Activated CD8-positive, alpha-beta T cell treated with anti-CD3 and anti-CD28 coated beads for 36 hours (primary cell): ENCODE measurements at regions not wholly inside any gene's neighbourhood (a gene's known extent, or its start where the extent isn't known, plus 50 kb on each side); places are given as distances from the start of the nearest gene placed in this dataset.

Experiments
- ATAC-seq: fragments of 200-7000 bp; cut with Tn5 transposase; one replicate; pipeline ENCODE4 v1.10.0; 2021; ENCODE audit warnings: mild to moderate bottlenecking, moderate library complexity
- CTCF ChIA-PET: fragments of 350-600 bp; sonication (Branson Sonifier 250); formaldehyde crosslinking; loops from one replicate; lab custom pipeline; 2021; ENCODE audit warnings: antibody characterized with exemption; lab: Charles Lee
- POLR2A ChIA-PET: fragments of 350-600 bp; sonication (Branson Sonifier 250); formaldehyde crosslinking; loops from one replicate; lab custom pipeline; 2021; ENCODE audit warnings: antibody characterized with exemption; lab: Charles Lee
- DNase-seq: peaks from one replicate; pipeline ENCODE4 v3.0.0-alpha.2; 2020
- H3K27ac Mint-ChIP-seq: one replicate; pipeline ENCODE4 v1.8.0; 2021; ENCODE audit warnings: mild to moderate bottlenecking, mixed read lengths
- H3K27me3 Mint-ChIP-seq: one replicate; pipeline ENCODE4 v1.8.0; 2021; ENCODE audit warnings: mixed read lengths
- H3K36me3 Mint-ChIP-seq: one replicate; pipeline ENCODE4 v1.8.0; 2021; ENCODE audit warnings: low read depth, mixed read lengths
- H3K4me1 Mint-ChIP-seq: one replicate; pipeline ENCODE4 v1.8.0; 2021; ENCODE audit warnings: low read depth, mixed read lengths
- H3K4me3 Mint-ChIP-seq: one replicate; pipeline ENCODE4 v1.8.0; 2021; ENCODE audit warnings: mild to moderate bottlenecking, moderate library complexity, mixed read lengths
- H3K9me3 Mint-ChIP-seq: one replicate; pipeline ENCODE4 v1.8.0; 2021; ENCODE audit warnings: mixed read lengths
- intact Hi-C: fragments of 100-400 bp; cut with micrococcal nuclease; formaldehyde crosslinking; loops from one replicate; pipeline ENCODE4 v1.10.0; 2022
- TF ChIP-seq, protein P1 (sequence below): fragments of 200-600 bp; IDR thresholded peaks from one replicate; pipeline ENCODE4 v1.8.0; 2022; ENCODE audit warnings: antibody characterized with exemption, mild to moderate bottlenecking

GRCh38 chr20:36824142-36824940 is 50.8 kb upstream of the DSN1 start:
- Mint-ChIP-seq H3K27ac (no peak overlapping the region), H3K36me3 (no peaks in the 10 kb centered on the region), H3K9me3 (no peaks in the 10 kb centered on the region), H3K27me3 (no peaks in the 10 kb centered on the region), H3K4me3 (no peak overlapping the region), H3K4me1 (peaks cover 4% of the 10 kb centered on the region)
- CTCF ChIA-PET, result interaction anchor here (1.2 to 2.3 kb wide), 2 partner anchors 12 to 16 kb away, joined by 4 to 15 read pairs; no protein-coding TSS in a partner anchor
- TF ChIP-seq, protein P1, sequence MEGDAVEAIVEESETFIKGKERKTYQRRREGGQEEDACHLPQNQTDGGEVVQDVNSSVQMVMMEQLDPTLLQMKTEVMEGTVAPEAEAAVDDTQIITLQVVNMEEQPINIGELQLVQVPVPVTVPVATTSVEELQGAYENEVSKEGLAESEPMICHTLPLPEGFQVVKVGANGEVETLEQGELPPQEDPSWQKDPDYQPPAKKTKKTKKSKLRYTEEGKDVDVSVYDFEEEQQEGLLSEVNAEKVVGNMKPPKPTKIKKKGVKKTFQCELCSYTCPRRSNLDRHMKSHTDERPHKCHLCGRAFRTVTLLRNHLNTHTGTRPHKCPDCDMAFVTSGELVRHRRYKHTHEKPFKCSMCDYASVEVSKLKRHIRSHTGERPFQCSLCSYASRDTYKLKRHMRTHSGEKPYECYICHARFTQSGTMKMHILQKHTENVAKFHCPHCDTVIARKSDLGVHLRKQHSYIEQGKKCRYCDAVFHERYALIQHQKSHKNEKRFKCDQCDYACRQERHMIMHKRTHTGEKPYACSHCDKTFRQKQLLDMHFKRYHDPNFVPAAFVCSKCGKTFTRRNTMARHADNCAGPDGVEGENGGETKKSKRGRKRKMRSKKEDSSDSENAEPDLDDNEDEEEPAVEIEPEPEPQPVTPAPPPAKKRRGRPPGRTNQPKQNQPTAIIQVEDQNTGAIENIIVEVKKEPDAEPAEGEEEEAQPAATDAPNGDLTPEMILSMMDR, result no peak
- POLR2A ChIA-PET, result no interaction called here
- DNase-seq (no peak), ATAC-seq (no peak)
- intact Hi-C loops, result no loop called here

DNA sequence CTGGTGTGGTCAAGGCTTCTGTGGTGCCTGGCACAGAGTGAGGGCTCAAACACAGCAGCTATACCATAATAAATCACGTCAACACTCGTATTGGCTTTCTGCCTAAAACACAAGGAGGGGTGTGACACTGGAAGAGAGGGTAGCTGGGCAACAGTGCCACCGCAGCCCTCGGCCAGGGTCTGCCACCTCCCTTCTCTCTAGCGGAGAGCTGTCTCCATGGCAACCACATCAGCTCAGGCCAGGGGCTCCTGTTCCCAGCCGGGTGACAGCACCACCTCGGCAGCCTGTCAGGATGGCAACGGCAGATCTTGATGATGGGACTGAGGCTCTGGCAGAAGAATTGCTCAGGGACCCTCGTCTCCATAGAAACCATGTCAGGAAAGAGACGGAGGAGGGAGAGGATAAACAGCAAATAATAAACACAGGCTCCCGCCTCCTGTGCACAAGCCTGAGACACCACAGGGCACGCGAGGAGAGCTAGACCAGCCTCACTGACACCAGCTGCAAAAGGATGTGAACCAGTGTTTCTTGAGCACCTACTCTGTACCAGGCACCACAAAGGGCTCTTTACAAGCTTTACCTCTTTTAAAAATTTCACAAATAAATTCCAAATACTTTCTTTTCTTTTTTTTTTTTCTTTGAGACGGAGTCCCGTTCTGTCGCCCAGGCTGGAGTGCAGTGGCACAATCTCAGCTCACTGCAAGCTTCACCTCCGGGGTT is 50.4 kb upstream of the TLDC2 start:
- POLR2A ChIA-PET, result no interaction called here
- TF ChIP-seq, protein P1, result no peak

More for the DNA sequence above, 50.4 kb upstream of the TLDC2 start:
- intact Hi-C loops, result no loop called here
- DNase-seq (no peak), ATAC-seq (no peak)
- H3K4me1 Mint-ChIP-seq, result peaks cover 4% of the 10 kb centered on the region
- H3K9me3 Mint-ChIP-seq, result no peaks in the 10 kb centered on the region
- no peak overlapping the region for H3K4me3 Mint-ChIP-seq
- CTCF ChIA-PET, result interaction anchor here (1.0 to 2.3 kb wide), 3 partner anchors 11 to 61 kb away, joined by 3 to 15 read pairs (median 4); no protein-coding TSS in a partner anchor
- no peaks in the 10 kb centered on the region for H3K27me3 Mint-ChIP-seq
- H3K36me3 Mint-ChIP-seq, result no peaks in the 10 kb centered on the region
- H3K27ac Mint-ChIP-seq, result no peak overlapping the region
